Peyer's patch (tissue), 4 donors: ENCODE measurements at regions not wholly inside any gene's neighbourhood (a gene's known extent, or its start where the extent isn't known, plus 50 kb on each side); places are given as distances from the start of the nearest gene placed in this dataset.

Experiments used
- POLR2A ChIP-seq, 2 donors: fragments of 450-650 bp; IDR thresholded peaks; one replicate each; pipeline ENCODE4 v1.5.1; 2017; ENCODE audit warnings: antibody characterized with exemption in 2 of 2, mild to moderate bottlenecking in 2 of 2, moderate library complexity in 2 of 2
- TF ChIP-seq, protein P1 (sequence below), 6 experiments: fragments of 450-650 bp in 4 of 6; fragments of 200-600 bp in 2 of 6; sonication (generic) in 1 of 6; IDR thresholded peaks; one replicate each; pipeline ENCODE4 v1.5.1; 2017 to 2019; ENCODE audit warnings: antibody characterized with exemption in 6 of 6, mild to moderate bottlenecking in 3 of 6, moderate library complexity in 1 of 6

GRCh38 chr5:71960195-71960594 is 147.1 kb upstream of the MAP1B start:
- TF ChIP-seq, protein P1, sequence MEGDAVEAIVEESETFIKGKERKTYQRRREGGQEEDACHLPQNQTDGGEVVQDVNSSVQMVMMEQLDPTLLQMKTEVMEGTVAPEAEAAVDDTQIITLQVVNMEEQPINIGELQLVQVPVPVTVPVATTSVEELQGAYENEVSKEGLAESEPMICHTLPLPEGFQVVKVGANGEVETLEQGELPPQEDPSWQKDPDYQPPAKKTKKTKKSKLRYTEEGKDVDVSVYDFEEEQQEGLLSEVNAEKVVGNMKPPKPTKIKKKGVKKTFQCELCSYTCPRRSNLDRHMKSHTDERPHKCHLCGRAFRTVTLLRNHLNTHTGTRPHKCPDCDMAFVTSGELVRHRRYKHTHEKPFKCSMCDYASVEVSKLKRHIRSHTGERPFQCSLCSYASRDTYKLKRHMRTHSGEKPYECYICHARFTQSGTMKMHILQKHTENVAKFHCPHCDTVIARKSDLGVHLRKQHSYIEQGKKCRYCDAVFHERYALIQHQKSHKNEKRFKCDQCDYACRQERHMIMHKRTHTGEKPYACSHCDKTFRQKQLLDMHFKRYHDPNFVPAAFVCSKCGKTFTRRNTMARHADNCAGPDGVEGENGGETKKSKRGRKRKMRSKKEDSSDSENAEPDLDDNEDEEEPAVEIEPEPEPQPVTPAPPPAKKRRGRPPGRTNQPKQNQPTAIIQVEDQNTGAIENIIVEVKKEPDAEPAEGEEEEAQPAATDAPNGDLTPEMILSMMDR (IDR thresholded peaks at IDR 0.05): no peak
- no peak for TF ChIP-seq POLR2A (IDR thresholded peaks at IDR 0.05)
